ENCODE measurements at regions not wholly inside any gene's neighbourhood (a gene's known extent, or its start where the extent isn't known, plus 50 kb on each side); places are given as distances from the start of the nearest gene placed in this dataset.

DNA sequence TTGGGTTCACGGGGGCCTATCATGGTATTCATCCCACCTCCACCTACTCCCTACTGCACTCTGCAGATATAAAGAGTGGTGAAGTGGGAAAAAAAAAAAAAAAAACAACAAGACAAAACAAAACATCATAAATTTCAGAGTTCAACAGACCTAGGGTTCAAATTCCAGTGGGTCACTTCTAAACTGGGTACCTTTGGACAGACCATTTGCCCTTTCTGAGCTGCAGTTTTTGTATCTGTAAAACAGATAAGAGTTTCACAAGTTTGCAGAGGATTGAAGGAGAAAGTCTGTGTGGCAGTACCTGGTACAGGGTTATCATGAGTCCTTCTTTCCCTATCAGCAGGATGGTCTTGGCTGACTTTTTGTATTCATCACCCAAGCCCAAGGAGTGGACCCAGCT, 211.2 kb upstream of the EEA1 start:
- Histone ChIP-seq H3K4me1 (ENCODE audit: insufficient read depth, low read length) (peaks cover 58% of the 10 kb centered on the region), H3K27me3 (ENCODE audit: low read length) (no peaks in the 10 kb centered on the region), H3K9me3 (ENCODE audit: low read length) (no peaks in the 10 kb centered on the region), H4K20me1 (ENCODE audit: low read length) (no peaks in the 10 kb centered on the region), H3K4me3 (ENCODE audit: low read length) (no peak overlapping the region), H2AFZ (ENCODE audit: low read length) (no peak overlapping the region), H3K27ac (ENCODE audit: low read length) (no peak overlapping the region), H3K79me2 (ENCODE audit: low read length) (no peaks in the 10 kb centered on the region), H3K9ac (ENCODE audit: low read length) (no peak overlapping the region), H3F3A (ENCODE audit: low read length, unreplicated experiment) (no peaks in the 10 kb centered on the region), H3K9me2 (replicated peaks; ENCODE audit: low read length) (no peaks in the 10 kb centered on the region), H3K36me3 (ENCODE audit: low read depth, low read length) (no peaks in the 10 kb centered on the region), H3K4me2 (ENCODE audit: low read length) (no peak overlapping the region)
- intact Hi-C loops (cut with micrococcal nuclease) = no loop called here
- ChIA-PET CTCF (interaction anchor here (0.6 kb wide), 1 partner anchor 33 kb away, joined by 3 read pairs; no protein-coding TSS in a partner anchor), POLR2A (ENCODE audit: unreplicated experiment) (no interaction called here)
- no peak for ATAC-seq
- DNase-seq = no peak
- no peak for TF ChIP-seq EZH2 (IDR thresholded peaks at IDR 0.05; ENCODE audit: low read length, unreplicated experiment)
- no peak for TF ChIP-seq EZH2phosphoT487 (IDR thresholded peaks at IDR 0.05; ENCODE audit: borderline replicate concordance, low read length)
- no peak for TF ChIP-seq CTCF (conservative IDR thresholded peaks at IDR 0.05; ENCODE audit: low read depth, low read length)
- no TSS peak for BruUV-seq (replicated peaks)

DNA sequence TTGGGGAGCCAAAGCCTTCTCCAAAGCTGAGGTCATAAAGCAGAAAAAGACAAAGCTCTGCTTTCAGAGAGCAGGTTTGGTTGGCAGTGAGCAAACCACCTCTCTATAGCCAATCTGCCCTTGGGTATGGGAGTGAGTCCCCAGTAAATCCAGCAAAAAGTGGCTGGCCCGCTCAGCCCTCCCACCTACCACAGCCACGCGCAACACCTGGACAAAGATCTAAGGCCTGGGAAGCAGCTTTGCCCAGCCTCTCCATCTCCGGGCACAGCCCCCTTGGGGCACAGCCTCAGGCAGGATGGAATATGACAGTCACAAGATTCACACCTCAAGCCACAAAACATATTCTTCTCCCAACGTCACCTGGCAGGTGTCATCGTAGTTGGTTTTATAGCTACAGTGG, 211.7 kb upstream of the EEA1 start:
- POLR2A ChIA-PET (ENCODE audit: unreplicated experiment) = no interaction called here
- intact Hi-C loops (cut with micrococcal nuclease) = no loop called here
- TF ChIP-seq EZH2phosphoT487 (IDR thresholded peaks at IDR 0.05; ENCODE audit: borderline replicate concordance, low read length) = no peak
- TF ChIP-seq CTCF (conservative IDR thresholded peaks at IDR 0.05; ENCODE audit: low read depth, low read length) = no peak
- TF ChIP-seq EZH2 (IDR thresholded peaks at IDR 0.05; ENCODE audit: low read length, unreplicated experiment) = no peak
- H2AFZ ChIP-seq (ENCODE audit: low read length) = no peak overlapping the region
- no peaks in the 10 kb centered on the region for H3K27me3 ChIP-seq (ENCODE audit: low read length)
- H3K27ac ChIP-seq (ENCODE audit: low read length) = no peak overlapping the region
- DNase-seq (no peak), ATAC-seq (no peak)
- H4K20me1 ChIP-seq (ENCODE audit: low read length) = no peaks in the 10 kb centered on the region
- no peaks in the 10 kb centered on the region for H3K9me3 ChIP-seq (ENCODE audit: low read length)
- no peak overlapping the region for H3K4me3 ChIP-seq (ENCODE audit: low read length)
- BruUV-seq (replicated peaks) = no TSS peak
- no peaks in the 10 kb centered on the region for H3K9me2 ChIP-seq (replicated peaks; ENCODE audit: low read length)
- no peak overlapping the region for H3K4me2 ChIP-seq (ENCODE audit: low read length)
- no peaks in the 10 kb centered on the region for H3K36me3 ChIP-seq (ENCODE audit: low read depth, low read length)
- no peak overlapping the region for H3K9ac ChIP-seq (ENCODE audit: low read length)
- no peaks in the 10 kb centered on the region for H3K79me2 ChIP-seq (ENCODE audit: low read length)
- H3K4me1 ChIP-seq (ENCODE audit: insufficient read depth, low read length) = peaks cover 55% of the 10 kb centered on the region
- CTCF ChIA-PET = interaction anchor here (0.6 kb wide), 1 partner anchor 33 kb away, joined by 3 read pairs; no protein-coding TSS in a partner anchor
- no peaks in the 10 kb centered on the region for H3F3A ChIP-seq (ENCODE audit: low read length, unreplicated experiment)

GRCh38 chr12:93142881-93143280, 213.8 kb upstream of the EEA1 start:
- Histone ChIP-seq H3K9ac (ENCODE audit: low read length) (no peak overlapping the region), H2AFZ (ENCODE audit: low read length) (no peak overlapping the region), H3K4me2 (ENCODE audit: low read length) (no peak overlapping the region), H3K27ac (ENCODE audit: low read length) (no peak overlapping the region), H3K36me3 (ENCODE audit: low read depth, low read length) (no peaks in the 10 kb centered on the region), H3K9me2 (replicated peaks; ENCODE audit: low read length) (no peaks in the 10 kb centered on the region), H3K79me2 (ENCODE audit: low read length) (no peaks in the 10 kb centered on the region), H4K20me1 (ENCODE audit: low read length) (no peaks in the 10 kb centered on the region), H3K27me3 (ENCODE audit: low read length) (no peaks in the 10 kb centered on the region), H3F3A (ENCODE audit: low read length, unreplicated experiment) (no peaks in the 10 kb centered on the region), H3K9me3 (ENCODE audit: low read length) (no peaks in the 10 kb centered on the region), H3K4me1 (ENCODE audit: insufficient read depth, low read length) (peaks cover 42% of the 10 kb centered on the region), H3K4me3 (ENCODE audit: low read length) (no peak overlapping the region)
- no peak for TF ChIP-seq EZH2 (IDR thresholded peaks at IDR 0.05; ENCODE audit: low read length, unreplicated experiment)
- TF ChIP-seq EZH2phosphoT487 (IDR thresholded peaks at IDR 0.05; ENCODE audit: borderline replicate concordance, low read length) = no peak
- no peak for TF ChIP-seq CTCF (conservative IDR thresholded peaks at IDR 0.05; ENCODE audit: low read depth, low read length)
- ChIA-PET POLR2A (ENCODE audit: unreplicated experiment) (no interaction called here), CTCF (no interaction called here)
- DNase-seq (no peak), ATAC-seq (no peak)
- no TSS peak for BruUV-seq (replicated peaks)
- intact Hi-C loops (cut with micrococcal nuclease) = no loop called here

Measured in PC-3 (cell line).